Body of pancreas (tissue), 4 donors: ENCODE measurements at regions not wholly inside any gene's neighbourhood (a gene's known extent, or its start where the extent isn't known, plus 50 kb on each side); places are given as distances from the start of the nearest gene placed in this dataset.

Experiments used
- POLR2A ChIP-seq, 3 donors: fragments of 450-650 bp; IDR thresholded peaks; one replicate each; pipeline ENCODE4 v1.6.1; 2016; ENCODE audit warnings: antibody characterized with exemption in 3 of 3, mild to moderate bottlenecking in 2 of 3
- TF ChIP-seq, protein P1 (sequence below), 7 experiments: fragments of 450-650 bp in 4 of 7; fragments of 200-600 bp in 3 of 7; sonication (generic) in 3 of 7; IDR thresholded peaks; one replicate each; pipeline ENCODE4 v1.5.1; 2016 to 2019; ENCODE audit warnings: antibody characterized with exemption in 7 of 7

DNA sequence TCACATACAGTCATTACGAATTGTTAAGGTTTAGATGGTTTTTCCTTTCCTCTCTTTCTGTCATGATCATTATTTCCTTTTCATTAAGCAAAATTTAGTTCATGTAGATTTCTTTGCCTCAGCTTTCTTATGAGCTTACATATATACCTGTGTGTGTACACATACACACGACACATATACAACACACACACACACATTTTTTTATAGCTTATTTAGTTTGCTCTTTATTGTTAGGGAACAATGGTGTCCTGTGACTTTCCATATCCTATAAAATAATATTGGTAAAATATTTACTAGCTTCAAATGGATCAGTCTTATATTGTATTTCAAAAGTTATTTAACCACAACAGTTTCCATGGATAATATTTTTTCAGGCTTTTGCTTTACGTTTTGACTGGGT, 840.7 kb downstream of the PCDH18 start:
- TF ChIP-seq, protein P1, sequence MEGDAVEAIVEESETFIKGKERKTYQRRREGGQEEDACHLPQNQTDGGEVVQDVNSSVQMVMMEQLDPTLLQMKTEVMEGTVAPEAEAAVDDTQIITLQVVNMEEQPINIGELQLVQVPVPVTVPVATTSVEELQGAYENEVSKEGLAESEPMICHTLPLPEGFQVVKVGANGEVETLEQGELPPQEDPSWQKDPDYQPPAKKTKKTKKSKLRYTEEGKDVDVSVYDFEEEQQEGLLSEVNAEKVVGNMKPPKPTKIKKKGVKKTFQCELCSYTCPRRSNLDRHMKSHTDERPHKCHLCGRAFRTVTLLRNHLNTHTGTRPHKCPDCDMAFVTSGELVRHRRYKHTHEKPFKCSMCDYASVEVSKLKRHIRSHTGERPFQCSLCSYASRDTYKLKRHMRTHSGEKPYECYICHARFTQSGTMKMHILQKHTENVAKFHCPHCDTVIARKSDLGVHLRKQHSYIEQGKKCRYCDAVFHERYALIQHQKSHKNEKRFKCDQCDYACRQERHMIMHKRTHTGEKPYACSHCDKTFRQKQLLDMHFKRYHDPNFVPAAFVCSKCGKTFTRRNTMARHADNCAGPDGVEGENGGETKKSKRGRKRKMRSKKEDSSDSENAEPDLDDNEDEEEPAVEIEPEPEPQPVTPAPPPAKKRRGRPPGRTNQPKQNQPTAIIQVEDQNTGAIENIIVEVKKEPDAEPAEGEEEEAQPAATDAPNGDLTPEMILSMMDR (IDR thresholded peaks at IDR 0.05): no peak
- no peak for TF ChIP-seq POLR2A (IDR thresholded peaks at IDR 0.05)
